NCI-H526 (cell line): ENCODE measurements at regions not wholly inside any gene's neighbourhood (a gene's known extent, or its start where the extent isn't known, plus 50 kb on each side); places are given as distances from the start of the nearest gene placed in this dataset.

Source experiments
- DNase-seq, 2 experiments: peaks; one replicate each; lab custom pipeline; 2025; lab: John Stamatoyannopoulos, UW

DNA sequence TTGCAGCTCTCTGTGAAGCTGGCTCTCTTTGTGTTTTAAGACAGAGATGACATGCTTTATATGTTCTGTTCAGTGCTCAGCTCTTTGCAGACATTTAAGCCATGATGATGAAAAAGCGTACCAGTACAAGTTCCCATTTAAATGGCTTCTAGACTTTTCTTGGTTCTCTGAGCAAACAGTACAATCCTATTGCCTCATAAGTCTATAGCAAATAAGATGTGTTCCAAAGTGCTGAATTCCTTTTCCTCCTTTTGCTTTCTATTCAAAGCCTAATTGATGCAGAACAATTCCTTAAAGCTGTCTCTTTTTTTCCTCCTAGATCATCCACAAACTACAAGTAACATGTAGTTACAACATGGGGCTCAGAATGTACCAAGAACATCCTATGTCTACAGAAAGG, 168.8 kb upstream of the SPATS2L start:
- no peak for DNase-seq

DNA sequence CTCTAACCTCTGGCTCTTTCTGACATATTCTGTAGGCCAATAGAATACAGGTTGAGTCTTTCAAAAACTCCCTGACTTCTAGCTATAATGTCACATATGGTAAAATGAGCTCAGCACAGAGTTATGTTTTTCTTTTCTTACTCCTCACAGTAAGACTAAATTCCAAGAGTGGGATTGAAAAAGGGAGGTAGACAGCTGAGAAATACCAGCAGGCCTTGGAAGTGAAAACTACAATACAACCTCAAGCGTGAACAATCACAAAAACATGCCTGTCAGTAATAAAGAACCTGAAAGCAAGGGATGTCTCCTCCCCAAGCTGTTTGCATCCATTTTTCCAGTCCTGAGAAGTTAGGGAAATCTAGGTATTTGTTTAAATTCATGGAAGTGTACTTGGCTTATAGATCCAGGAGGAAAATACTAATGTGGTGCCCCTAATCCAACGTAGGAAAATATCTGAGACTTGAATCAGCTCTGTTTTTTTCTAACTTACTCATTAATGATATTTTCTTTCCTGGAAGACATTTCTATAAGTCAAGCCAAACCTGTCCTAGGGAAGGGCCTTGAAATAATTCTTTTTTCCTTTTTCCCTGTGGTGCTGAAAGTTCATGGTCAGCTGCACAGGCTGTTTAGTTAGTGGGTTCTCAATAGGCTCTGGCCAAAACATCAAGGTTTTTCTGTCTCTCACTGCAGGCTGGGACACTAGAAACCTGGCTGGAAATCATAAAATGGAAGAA, 167.9 kb upstream of the SPATS2L start:
- no peak for DNase-seq

DNA sequence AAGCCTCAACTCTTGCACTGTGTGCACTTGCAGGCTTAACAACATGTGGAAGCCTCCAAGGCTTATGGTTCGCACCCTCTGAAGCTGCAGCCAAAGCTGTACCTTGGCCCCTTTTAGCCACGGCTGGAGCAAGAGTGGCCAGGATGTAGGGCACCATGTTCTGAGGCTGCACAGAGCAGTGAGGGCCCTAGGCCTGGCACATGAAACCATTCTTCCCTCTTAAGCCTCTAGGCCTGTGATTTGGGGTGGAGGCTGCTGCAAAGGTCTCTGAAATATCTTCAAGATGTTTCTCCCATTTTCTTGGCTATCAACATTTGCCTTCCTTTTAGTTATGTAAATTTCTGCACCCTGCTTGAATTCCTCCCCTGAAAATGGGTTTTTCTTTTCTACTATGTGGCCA, 161.9 kb upstream of the SPATS2L start:
- no peak for DNase-seq

DNA sequence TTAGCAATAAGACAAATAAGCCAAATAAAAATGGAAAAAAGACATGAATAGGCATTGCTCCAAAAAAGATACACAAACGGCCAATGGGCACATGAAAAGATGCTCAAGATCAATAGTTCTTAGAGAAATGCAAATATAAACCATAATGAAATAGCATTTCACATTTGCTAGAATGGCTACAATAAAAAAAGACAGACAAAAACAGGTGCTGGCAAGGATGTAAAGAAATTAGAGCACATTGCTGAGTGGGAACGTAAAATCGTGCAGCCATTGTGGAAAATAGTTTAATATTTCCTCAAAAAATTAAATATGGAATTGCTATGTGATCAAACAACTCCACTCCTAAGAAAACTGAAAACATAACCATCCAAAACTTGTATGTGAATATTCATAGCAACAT, 160.0 kb upstream of the SPATS2L start:
- no peak for DNase-seq

DNA sequence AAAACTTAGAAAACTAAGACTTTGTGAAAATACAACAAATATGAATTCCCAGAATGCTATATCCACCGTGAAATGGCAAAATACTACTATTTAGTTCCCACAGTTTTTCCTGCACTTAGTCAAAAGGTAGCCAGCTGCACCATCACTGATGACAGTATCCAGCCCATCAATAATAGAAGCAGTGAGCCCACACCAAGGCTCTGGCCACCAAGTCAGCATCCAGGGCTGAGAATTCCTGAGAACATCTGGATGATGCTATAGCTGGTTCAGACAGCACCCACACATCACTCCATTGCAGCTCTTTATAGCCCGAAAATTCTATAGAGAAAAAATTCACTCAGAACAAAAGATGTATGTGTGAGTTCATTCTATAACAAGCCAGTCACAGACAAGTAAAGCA, 159.1 kb upstream of the SPATS2L start:
- DNase-seq: no peak

DNA sequence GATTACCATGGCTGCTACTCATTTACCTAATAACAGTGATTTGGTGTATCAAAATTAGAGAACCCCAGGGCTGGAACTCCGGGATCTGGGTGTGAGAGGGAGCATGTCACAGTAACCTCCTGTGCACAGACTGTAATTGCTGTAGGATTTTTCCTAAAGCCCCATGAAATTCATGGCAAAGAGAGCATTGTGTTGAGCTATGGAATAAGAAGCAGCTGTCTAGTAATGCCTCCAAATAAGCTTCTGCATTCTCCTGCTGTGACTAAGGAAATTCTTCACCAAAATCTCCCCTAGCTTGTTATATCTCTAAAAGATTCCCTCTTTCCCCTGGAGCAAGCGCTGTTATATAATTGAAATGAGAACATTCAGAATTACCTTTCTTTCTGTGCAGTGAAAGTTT, 158.1 kb upstream of the SPATS2L start:
- DNase-seq: no peak

DNA sequence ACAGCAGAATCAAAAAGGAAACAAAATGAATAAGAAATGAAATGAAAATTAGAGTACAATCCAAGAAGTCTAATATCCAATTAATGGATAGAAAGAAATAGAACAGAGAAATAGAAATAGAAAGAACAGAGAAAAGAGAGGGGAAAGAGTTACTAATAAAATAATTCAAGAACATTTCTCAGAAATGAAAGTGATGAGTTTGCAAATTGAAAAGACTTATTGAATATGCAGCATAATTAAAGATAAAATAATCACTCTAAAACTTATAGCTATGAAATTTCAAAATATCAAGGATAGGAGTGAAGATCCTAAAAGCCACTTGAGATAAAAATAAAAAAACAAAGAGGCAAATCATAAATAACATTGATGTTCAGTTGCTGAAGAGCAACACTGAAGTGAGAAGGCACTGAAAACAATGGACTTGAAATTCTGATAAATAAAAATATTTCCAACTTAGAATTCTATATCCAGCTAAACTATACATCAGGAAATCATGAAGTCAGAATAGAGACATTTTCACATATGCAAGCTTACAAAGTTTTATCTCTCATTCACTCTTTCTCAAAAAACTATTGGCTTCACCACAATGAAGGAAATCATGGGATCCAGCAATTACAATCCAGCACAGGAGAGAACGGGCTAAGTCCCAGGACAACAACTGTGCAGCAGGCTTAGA, 155.9 kb upstream of the SPATS2L start:
- DNase-seq: no peak

DNA sequence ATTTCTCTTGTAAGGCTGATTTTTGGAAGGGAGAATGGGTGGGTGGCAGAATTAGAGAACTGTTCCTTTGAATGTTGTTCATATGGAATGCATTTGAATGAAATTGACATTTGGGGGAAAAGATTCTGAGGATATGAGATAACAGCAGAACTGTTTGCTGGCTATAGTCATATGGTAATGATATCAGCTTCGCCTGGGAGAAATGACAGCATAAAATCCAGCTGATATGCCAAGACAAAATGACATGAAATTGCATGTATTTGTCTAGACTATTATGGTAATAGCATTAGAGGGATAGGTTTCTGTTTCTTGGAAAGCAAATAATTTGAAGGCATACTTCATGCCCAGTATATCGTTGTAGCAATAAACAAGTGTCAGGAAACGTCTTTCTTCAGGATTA, 150.8 kb upstream of the SPATS2L start:
- DNase-seq: no peak

DNA sequence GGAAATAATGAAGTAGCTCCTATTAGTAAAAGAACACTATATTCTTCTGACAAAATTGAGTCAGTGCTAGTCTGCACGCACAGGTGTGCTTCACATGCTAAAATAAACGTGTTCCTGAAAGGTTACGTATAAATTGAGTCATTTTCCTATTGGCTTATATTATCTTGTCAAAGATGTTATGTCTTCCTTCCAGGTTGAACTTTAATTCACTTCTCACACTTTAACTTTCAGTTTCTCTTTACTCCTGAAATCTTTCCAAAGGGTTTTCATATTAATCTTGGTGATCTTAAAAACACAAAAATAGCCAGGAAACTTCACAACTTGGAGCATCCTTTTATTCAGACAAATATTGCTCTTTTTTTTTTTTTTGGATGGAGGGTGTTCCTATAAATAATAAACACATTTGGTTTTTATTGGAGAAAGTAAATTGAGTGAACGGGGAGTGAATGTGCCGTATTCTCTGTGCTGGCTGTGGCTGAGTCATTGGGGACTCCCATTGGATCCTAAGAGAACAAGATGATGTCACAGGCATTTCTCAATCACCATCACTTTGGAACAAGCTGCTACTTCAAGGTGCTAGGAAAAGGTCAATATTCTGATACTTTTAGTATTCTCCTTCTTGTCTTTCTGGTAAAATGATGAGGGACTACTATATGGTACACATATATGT, 150.2 kb upstream of the SPATS2L start:
- no peak for DNase-seq

DNA sequence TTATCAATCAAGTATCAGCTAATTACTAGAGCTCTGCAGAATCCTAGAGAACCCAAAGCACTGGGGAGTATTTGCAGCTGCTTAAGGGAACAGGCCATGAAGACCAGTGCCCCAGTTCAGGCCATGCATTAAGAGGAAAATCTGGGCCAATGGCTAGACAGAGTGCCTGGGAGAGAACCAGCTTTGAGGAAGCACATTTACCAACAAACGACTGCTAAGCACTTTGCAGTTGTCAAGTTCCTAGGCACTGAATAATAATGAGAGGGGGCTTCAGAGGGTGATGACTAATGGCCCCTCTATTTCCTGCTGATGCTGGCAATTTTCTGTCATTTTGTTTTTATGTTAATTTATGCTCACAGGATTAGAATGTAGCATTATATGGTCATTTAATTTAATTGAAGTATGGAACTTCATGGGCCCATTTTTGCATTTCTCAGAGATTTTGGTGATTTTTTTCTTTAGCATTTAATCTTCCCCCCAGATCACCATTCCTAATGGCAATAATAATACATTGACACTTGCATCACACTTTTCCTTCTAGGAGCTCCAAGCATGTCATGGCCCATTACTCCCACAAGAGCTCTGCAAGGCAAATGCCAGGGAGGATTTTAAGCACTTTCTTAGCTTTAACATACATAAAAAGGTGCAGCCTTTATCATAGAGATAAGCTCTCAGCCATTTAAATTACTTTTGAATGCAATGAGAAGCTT, 147.7 kb upstream of the SPATS2L start:
- DNase-seq: peak in 1 of 2 experiments; percentile 66

DNA sequence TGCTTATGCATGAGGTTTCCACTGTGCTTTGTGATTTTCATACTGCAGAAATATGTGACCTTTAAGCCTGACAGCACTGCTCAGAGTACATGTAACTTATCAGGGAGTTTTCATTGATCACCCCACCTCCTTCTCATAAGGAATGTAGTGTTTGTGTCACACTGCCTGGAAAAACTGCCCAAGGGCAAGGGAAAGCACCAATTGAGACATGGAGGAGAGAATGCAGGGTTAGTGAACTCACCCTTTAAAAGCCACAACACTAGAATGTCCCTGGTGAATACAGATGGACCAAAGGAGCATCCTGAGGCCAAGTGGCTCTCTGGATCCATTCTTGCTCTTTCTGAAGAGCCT, 147.2 kb upstream of the SPATS2L start:
- peak in 1 of 2 experiments; percentile 37 for DNase-seq

DNA sequence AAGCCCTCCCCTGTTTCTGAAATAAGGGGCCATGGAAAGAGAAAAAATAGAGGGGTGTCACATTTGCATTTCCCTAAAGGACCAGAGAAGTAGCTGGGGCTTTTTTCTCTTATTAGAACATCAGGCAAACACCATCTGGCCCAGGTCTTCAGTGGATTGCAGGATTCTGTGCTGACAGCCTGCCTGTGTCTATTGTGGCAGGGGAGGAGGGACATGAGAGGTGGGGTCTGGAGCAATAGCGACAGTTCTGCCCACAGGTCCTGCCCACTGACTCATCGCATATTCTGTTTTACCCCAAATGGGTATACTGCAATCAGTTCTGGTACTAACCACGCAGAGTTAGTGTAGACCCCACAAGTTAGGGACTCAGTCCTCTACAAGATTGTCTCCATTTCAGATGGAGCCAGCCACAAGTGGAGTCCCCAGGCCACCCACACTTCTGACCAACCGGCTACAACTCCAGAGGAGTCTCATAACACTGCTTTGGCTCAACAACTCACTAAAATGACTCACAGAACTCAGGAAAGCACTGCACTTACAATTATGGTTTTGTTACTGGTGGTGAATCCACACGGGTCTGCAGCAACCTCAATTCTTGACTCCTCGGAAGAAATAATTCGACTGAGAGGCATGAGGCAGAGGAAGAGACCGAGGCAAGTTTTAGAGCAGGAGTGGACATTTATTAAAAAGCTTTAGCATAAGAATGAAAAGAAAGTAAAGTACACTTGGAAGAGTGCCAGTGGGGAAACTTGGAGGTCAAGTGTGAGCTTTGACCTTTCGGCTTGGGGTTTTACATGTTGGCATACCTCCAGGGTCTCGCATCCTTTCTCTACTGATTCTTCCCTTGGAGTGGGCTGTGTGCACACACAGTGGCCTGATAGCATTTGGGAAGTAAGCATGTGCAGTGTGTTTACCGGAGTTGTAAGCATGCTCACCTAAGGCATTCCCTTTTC, 146.4 kb upstream of the SPATS2L start:
- DNase-seq: no peak

DNA sequence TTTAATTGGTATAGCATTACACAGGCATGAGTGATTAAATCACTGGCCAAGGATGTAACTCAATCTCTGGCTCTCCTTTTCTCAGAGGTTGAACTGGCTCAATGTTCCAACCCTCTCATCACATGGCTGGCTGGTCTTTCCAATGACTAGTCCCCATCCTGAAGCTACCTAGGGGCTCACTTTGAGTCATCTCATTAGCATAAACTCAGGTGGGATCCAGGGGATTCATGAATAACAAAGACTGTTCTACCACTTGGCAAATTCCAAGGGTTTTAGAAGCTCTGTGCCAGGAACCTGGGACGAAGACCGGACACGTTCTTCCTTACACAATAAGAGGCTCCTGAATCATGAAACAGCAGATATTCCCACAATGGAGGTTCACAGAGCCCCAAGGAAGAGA, 145.0 kb upstream of the SPATS2L start:
- no peak for DNase-seq

DNA sequence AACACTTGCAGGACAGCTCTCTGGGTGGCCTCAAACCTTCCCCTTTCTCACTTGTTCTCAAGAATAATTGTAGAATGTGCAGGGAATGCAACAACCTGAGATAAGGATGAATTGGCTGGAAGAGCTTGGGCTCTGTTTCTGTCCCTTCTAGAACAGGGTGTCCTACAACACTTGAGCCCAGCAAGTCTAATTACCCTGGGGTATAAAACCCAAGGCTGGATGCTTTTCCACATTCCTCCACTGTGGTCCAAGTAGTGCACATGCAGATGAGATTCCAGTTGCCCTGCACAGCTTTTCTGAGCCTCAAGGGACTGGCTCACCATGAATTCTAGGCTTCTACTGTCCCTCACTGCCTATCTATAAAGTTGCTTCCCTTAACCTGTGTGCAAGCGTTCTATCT, 140.8 kb upstream of the SPATS2L start:
- no peak for DNase-seq

DNA sequence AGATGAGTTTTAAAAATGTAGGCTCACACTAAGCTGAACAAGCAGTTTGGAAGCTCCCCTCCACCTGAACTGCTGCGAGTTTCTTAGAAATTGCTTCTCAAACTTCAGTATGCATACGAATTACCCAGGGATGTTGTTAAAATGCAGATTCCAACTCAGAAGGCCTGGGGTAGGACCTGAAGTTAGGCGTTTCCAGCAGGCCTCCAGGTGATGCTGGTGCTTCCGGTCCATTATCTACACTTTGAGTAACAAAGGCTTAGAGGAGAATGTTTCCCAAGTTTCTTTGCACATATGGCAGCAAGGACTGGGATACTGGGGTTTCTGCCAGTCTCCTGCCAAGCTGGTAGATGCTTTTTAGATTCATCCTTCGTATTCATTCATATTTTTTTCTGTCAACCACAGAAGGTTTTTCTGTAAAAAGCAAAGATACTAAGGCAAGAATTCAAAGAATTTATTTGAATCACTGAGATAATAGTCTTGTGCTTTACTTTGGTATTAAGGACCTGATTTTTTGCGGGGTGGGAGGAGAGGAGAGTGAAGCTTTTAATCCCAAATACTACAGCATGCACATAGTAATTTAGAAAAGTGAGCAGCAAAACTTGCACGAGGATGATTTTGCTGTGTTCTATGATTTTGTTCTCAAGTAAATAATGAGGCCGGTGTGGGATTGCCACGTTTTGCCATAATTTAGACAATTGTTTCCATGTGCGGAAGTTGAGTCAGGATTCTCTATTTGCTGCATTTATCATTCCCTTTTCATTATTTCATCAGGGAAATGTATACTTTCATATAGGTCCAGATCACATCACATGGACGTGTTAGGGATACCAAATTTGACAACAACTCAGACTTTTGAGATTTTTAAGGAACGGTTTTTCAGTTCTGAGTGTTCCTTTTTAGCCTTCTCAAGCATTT, 137.6 kb upstream of the SPATS2L start:
- DNase-seq: no peak

DNA sequence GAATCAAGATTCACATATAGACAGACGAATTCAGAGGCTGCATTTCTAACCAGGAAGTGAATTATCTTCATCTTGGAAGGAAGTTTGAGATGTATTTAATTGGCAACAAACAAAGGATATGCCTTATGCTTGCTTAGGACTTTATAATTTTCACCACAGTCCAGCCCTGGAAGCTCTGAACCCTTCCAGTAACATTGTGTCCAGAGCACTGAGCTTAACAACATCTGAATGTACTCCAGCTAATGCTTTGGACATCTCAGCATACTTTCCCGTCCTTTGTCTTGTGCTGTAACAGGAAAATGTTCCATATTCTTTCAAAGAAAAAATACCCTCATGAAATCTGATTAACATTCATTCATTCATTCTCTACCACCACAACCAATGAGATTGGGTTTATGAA, 136.3 kb upstream of the SPATS2L start:
- DNase-seq: no peak

DNA sequence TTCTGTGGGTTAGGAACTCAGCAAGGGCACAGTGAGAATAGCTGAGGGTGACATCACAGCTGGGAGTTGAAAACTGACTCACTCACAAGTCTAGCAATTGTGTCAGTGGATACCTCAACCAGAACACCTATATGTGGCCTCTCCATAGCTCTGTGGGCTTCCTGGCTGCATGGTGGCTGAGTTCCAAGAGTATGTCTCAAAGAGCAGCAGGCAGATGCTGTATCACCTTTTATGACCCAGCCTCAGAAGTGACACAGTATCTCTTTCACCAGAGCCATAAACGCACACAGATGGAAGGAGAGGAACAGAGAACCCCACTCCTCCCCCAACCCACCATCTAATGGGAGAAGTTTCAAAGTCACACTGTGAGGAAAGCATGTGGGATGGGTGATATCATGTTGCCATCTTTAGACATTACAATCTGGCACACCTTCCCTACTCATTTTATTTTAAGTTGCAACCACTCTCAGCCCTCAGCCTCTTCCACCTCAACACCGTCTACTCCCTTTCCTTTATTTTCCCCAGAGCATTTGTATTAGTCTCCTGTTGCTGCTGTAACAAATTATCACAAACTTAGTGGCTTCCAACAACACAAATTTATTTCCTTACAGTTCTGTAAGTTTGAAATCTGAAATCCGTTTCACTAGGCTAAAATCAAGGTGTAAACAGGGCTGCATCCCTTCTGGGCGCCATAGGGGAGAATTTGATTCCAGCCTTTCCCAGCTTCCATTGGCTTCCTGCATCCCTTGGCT, 134.6 kb upstream of the SPATS2L start:
- no peak for DNase-seq

DNA sequence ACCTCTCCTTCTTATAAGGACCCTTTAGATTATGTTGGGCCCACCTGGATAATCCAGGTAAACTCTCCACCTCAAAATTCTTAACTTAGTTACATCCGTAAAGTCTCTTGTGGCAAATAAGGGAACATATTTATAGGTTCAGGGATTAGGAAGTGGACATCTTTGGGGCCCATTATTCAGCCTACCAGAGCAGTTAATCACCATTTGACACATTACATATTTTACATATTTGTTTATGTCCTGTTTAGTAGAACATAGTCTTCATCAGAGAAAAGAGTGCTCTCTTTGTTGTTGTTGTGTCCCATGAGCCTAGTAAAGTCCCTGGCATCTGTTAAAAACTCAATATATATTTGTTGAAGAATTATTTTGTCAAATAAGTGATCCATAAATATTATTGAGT, 134.0 kb upstream of the SPATS2L start:
- DNase-seq: no peak

DNA sequence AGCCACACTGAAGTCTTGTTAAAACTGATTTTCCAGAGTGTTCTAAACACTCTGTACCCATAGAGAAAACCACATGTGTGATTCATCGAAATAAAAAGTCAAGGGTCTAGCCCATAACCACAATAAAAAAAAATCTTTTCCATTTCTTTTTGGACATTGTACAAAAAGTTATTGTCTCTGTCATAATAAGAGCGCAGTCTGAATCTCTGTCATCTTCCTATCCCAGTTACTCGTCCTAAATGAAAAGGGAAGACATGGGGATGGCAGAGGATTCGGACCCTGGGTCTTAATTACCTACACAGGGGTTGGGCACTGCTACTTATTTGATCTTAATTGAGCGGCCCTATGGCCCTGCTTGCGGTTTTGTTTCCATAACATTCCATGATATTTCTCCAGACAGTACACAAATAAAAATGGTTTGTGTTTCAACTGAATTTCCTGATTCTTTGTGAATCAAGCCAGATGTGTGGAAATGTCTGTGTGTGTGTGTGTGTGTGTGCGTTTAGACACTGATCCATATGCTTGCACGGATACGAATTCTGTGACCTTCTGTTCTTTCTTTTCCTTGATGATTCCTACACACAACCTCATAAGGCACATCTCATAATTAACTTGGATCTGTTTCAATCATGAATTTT, 133.4 kb upstream of the SPATS2L start:
- no peak for DNase-seq
